ENCODE measurements at regions not wholly inside any gene's neighbourhood (a gene's known extent, or its start where the extent isn't known, plus 50 kb on each side); places are given as distances from the start of the nearest gene placed in this dataset.
"Not testable (repeated sequence)": the region's sequence is repeated elsewhere in the genome, so short reads cannot be mapped to it uniquely, and the experiment has no call there.

GRCh38 chr7:56697058-56697457 lies 435.2 kb downstream of the ZNF479 start:
- DNase-seq (ENCODE audit: low read depth in 3 of 3): not testable (repeated sequence)

- DNase-seq (ENCODE audit: low read depth in 3 of 3): no peak
These were observed 445.9 kb downstream of the ZNF479 start for GRCh38 chr7:56686276-56686859.

DNA sequence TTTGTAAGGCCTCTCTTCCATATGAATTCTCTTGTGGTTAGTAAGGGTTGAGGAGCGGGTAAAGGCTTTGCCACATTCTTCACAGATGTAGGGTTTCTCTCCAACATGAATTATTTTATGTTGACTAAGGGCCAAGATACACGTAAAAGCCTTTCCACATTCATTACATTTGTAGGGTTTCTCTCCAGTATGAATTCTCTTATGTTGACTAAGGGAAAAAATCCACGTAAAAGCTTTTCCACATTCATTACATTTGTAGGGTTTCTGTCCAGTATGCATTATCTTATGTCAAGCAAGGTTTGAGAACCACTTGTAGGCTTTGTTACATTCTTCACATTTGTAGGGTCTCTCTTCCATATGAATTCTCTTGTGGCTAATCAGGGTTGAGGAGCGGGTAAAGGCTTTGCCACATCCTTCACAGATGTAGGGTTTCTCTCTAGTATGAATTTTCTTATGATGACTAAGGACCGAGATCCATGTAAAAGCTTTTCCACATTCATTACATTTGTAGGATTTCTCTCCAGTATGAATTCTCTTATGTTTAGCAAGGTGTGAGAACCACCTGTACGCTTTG lies 493.0 kb downstream of the ZNF479 start:
- no peak for DNase-seq (ENCODE audit: low read depth in 3 of 3)

DNA sequence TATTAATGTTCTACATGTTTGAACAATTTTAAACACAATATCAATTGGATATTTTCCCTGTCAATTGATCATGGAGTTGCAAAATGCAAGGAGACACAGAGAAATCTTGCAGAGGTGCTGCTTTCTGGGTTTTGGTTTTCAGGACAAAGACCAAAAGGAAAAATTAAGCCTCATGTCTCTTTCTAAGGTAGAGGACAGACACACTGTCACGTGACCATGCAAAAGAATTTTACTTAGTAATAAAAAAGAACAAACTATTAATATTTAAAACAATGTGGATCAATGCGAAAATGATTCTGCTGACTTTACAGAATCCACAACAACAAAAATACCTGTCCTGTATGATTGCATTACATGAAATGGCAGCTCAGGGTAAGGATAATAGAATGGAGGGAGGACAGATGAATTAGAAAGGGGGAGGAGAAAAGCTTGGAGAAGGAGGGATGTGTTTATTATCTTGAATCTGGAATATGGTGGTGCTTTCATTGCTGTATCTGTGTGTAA lies 493.7 kb upstream of the NUPR2 start:
- DNase-seq (ENCODE audit: low read depth in 3 of 3): no peak

DNA sequence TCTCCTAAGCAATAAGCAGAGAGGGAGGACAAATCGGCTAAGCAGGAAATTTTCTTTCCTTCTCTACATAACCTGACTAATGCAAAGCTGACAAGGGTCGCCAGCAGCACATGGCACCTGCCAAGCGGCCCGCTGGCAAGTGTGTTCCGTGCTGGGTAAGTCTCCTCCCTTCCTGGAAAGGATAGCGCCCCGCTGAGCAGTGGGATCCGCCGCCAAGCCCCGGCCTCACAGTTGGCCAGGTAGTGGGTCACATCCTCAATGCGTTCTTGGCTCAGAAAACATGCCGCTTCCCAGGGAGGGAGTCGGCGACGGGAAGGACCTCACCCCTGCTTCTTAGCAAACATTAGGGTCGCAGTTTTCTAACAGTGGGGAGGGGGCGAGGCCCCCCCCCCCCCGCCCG lies 488.9 kb upstream of the NUPR2 start:
- no peak for DNase-seq (ENCODE audit: low read depth in 3 of 3)

GRCh38 chr7:56578612-56579011 lies 462.4 kb upstream of the NUPR2 start:
- no peak for DNase-seq (ENCODE audit: low read depth in 3 of 3)

- no peak for DNase-seq (ENCODE audit: low read depth in 3 of 3)
These were observed 454.8 kb upstream of the NUPR2 start for GRCh38 chr7:56570968-56571367.

- no peak for DNase-seq (ENCODE audit: low read depth in 3 of 3)
These were observed 422.6 kb upstream of the NUPR2 start for GRCh38 chr7:56538541-56539429.

DNA sequence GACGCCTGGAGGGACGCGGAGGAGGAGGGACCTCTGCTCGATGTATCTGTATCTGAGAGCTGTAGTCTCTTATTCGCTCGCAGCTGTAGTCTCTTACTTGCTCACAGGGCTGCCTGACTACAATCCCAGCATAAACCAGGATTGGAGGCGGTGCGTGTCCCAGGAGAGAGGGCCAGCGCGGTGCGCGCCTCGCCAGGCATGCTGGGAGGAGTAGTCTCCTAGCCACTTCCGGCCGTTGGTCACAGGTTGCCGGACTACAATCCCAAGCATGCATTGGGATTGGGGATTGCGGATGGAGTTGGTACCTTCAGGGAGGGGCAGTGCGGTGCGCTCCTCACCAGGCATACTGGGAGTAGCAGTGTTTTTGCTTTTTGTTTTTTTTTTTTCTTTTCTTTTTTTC lies 421.7 kb upstream of the NUPR2 start:
- no peak for DNase-seq (ENCODE audit: low read depth in 3 of 3)

DNA sequence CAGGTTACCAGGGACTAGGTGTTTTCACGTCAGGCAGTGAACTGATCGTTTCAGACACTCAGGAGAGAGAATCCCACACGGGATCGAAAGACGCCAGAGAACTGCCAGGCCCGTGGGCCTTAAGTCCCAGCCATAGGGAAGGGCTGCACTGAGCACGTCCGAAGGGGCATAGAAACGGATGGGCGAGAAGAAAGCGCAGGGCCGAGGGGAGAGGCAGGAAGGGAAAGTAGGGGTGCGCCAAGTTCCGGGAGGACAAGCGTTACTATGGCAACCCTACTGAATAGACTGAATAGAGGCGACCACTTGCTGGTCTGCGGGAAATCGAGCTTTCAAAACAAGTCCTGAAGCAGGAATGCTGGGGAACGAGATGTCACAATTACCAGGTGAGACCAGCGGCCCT lies 421.3 kb upstream of the NUPR2 start:
- no peak for DNase-seq (ENCODE audit: low read depth in 3 of 3)

DNA sequence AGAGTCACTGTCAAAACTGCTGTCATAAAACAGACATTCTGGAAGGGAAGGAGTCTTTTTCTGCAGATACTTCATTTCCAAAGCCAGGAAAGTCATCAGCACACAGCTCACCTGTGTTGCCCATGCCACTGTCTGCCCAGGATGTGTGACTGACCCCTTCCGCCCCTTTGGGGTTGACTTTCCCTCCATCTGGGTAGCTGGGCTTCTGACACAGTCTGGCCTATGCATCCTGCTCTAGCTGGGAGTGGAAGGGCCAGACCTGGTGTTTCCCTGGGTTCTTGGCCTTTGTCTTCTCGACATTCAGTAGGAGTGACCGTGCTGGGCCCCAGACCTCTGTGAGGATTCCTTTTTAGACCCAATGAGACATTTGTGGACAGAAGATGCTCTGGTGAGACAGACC lies 378.9 kb upstream of the NUPR2 start:
- DNase-seq (ENCODE audit: low read depth in 3 of 3): no peak

GRCh38 chr7:56493704-56494450 lies 377.7 kb upstream of the NUPR2 start:
- no peak for DNase-seq (ENCODE audit: low read depth in 3 of 3)

DNA sequence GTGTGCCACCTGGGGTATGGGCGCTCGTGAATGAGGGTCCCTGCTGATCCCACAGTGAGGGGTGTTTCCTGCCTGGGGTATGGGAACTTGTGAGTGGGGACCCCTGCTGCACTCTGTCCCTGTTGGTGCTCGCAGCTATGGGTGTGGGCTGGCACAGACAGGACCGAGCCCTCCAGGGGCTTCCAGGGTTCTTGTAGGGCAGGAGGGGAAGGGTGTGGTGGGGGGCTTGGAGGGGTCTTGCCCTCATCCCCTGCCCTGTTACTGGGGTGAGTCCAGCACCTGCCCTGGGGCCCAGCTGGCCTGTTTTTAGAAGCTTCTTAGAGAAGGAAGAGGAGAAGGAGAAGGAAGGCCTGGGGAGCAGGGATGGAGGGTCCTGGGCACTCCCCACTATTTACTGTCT lies 377.0 kb upstream of the NUPR2 start:
- DNase-seq (ENCODE audit: low read depth in 3 of 3): no peak

DNA sequence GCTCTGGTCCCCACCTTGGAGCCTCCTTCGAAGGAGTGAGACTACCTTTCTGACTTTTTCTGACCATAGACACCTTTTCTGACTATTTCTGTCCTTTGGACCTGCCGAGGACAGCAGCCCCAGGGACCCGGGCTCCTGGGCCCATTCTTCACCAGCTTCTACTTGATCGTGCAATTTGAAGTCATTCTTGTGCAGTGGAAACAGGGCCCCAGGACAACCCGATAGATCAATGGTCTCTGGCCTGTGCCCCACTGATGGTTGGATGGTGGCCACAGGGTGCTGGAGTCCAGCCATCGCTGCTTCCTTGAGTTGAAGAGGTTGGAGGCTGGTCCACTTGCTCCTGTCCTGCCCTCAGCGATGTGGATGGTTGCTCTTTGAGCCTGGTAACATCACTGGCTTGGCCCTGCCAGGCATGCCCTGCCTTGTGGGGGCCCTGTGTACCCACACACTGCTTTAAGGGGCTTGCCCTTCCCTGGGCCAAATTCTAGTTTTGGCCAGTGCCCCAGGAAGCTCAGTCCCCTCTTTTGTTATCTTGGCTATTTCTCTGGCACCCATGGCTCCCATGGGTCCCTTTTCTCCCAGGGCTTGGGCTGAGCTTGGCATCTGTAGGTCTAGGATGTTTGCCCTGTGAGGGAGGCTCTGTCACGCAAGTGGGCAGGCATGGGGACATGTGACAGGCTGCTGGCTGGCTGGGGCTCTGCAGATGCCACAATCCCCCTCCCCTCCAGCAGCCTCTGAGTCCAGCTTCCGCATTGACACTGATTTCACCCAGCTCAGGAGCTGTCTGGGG lies 375.6 kb upstream of the NUPR2 start:
- DNase-seq (ENCODE audit: low read depth in 3 of 3): no peak

DNA sequence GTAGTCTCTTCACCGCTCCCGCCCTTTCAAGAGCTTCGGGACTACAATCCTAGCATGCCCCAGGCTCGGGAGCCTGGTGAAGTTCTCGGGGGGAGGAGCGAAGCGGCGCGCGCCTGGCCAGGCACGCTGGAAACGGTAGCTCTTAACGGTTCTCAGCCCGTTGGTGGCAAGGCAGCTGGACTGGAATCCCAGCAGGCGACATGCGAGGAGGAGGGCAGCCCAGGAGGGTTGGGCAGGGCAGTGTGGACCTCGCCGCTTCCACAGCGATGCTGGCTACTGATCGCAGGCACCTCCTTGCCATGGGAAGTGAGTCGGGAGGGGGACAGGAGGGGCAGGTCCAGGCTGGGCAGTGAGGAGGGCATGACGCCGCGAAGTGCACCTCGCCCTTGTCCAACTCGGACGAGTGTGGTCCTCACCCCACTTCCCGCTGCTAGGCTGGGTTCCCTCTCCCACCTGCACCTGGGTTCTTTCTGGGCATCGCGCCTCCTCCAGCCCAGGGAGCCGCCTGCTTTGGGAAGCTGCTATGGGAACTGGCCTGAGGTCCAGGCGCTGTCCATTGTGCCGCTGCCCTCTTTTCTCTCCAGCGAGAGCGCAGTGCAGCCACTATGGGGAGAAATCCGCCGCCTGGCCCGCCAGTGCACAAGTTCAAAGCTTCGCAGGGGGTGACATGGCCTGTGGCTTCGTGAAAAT lies 367.8 kb upstream of the NUPR2 start:
- no peak for DNase-seq (ENCODE audit: low read depth in 3 of 3)

DNA sequence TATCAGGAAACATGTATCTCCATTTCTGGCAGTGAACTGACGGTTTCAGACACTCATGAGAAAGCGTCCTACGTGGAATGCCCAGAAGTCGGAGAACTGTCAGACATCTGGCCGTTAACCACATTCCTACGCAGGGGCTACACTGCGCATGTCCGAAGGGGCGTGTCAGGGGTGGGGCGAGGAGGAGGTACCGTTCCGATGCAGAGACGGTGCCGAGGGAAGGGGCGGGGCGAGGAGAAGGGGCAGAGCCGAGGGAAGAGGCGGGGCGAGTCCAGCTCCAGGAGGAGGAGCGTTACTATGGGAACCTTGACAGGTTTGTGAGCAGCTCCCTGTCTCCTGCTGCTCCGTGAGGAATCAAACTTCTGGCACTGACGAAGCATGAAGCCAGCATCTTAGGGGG lies 366.9 kb upstream of the NUPR2 start:
- DNase-seq (ENCODE audit: low read depth in 3 of 3): no peak

DNA sequence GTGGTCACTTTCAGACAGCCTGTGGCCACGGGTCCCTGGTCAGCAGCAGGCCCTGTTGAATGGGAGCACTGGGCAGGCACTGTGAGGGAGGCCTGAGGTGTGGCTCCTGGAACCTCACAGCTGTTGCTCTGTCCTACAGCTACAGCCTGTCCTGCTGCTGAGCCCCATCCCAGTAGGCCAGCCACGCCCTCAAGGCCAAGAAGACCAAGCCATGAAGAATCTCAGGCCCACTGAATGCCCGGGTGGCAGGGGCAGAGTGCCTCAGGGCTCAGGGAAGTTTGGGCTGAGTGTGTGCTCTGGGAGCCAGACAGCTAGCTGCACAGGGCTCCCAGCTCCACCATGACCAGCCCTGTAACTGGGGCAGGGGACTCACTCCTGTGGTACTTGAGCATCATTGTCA lies 363.5 kb upstream of the NUPR2 start:
- DNase-seq (ENCODE audit: low read depth in 3 of 3): no peak

GRCh38 chr7:56479136-56479535 lies 362.9 kb upstream of the NUPR2 start:
- DNase-seq (ENCODE audit: low read depth in 3 of 3): no peak

DNA sequence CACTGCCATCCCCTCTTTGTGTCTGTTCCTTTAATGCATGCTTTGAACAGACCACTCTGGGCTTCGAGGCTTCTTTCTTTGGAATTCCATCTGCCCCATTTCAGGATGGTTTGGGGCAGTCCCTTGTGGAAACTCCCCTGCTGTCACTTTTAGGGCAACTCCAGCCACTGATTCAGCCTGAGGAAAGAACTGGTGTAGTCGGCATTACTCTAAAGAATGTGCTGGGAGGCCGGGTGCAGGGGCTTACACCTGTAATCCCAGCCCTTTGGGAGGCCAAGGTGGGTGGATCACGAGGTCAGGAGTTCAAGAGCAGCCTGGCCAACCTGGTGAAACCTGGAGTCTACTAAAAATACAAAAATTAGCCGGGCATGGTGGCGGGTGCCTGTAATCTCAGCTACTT lies 358.1 kb upstream of the NUPR2 start:
- no peak for DNase-seq (ENCODE audit: low read depth in 3 of 3)

- no peak for DNase-seq (ENCODE audit: low read depth in 3 of 3)
These were observed 355.6 kb upstream of the NUPR2 start for GRCh38 chr7:56471811-56472210.

Data from stimulated activated CD4-positive, alpha-beta T cell treated with anti-CD3 and anti-CD28 coated beads, TNF-alpha, amount 100 ng/mL, for 24 hours (primary cell).